BLaER1 treated with 17β-estradiol and CSF1 and Interleukin-3, amounts not matched to agents 10 nM and 100 nM (cell line): ENCODE measurements at regions not wholly inside any gene's neighbourhood (a gene's known extent, or its start where the extent isn't known, plus 50 kb on each side); places are given as distances from the start of the nearest gene placed in this dataset.

Source experiments
- H3K27ac ChIP-seq, 11 experiments: shearing (Covaris generic); formaldehyde crosslinking; 2 replicates each; pipeline ENCODE4 v1.8.1; 2022
- H3K27me3 ChIP-seq, 11 experiments: shearing (Covaris generic); formaldehyde crosslinking; 2 replicates each; pipeline ENCODE4 v1.8.1; 2022
- H3K36me3 ChIP-seq, 11 experiments: shearing (Covaris generic); formaldehyde crosslinking; 2 replicates each; pipeline ENCODE4 v1.8.1; 2022
- H3K4me1 ChIP-seq, 10 experiments: shearing (Covaris generic); formaldehyde crosslinking; 2 replicates each; pipeline ENCODE4 v1.8.1; 2022
- H3K4me2 ChIP-seq, 11 experiments: shearing (Covaris generic); formaldehyde crosslinking; 2 replicates each; pipeline ENCODE4 v1.8.1; 2022
- H3K4me3 ChIP-seq, 10 experiments: shearing (Covaris generic); formaldehyde crosslinking; 2 replicates each; pipeline ENCODE4 v1.8.1; 2022
- H3K9ac ChIP-seq, 11 experiments: shearing (Covaris generic); formaldehyde crosslinking; 2 replicates each; pipeline ENCODE4 v1.8.1; 2022
- H3K9me3 ChIP-seq, 11 experiments: shearing (Covaris generic); formaldehyde crosslinking; replicated peaks in 1 of 11; 2 replicates each; pipeline ENCODE4 v1.8.1; 2022
- H4K20me1 ChIP-seq, 11 experiments: shearing (Covaris generic); formaldehyde crosslinking; 2 replicates each; pipeline ENCODE4 v1.8.1; 2022
- Cebpa-rat ChIP-seq, 11 experiments: shearing (Covaris generic); IDR thresholded peaks; 2 replicates each; pipeline ENCODE4 v1.8.1; 2022

- Histone ChIP-seq H3K36me3 (no peaks in the 10 kb centered on the region), H3K4me3 (no peak overlapping the region), H3K27me3 (no peaks in the 10 kb centered on the region), H3K27ac (no peak overlapping the region), H3K4me1 (no peaks in the 10 kb centered on the region), H4K20me1 (no peaks in the 10 kb centered on the region), H3K9me3 (no peaks in the 10 kb centered on the region), H3K4me2 (no peak overlapping the region), H3K9ac (no peak overlapping the region)
- no peak for TF ChIP-seq Cebpa-rat (IDR thresholded peaks at IDR 0.05)
Observed at GRCh38 chr13:91025442-91025841, 322.0 kb upstream of the MIR17HG start.

- H3K27ac ChIP-seq, result no peak overlapping the region
- no peaks in the 10 kb centered on the region for H3K36me3 ChIP-seq
- H3K9me3 ChIP-seq, result no peaks in the 10 kb centered on the region
- H3K9ac ChIP-seq, result no peak overlapping the region
- H3K27me3 ChIP-seq, result no peaks in the 10 kb centered on the region
- H3K4me2 ChIP-seq, result no peak overlapping the region
- TF ChIP-seq Cebpa-rat (IDR thresholded peaks at IDR 0.05), result no peak
- H3K4me3 ChIP-seq, result no peak overlapping the region
- no peaks in the 10 kb centered on the region for H3K4me1 ChIP-seq
- H4K20me1 ChIP-seq, result no peaks in the 10 kb centered on the region
Observed at GRCh38 chr13:91031508-91031907, 316.0 kb upstream of the MIR17HG start.

DNA sequence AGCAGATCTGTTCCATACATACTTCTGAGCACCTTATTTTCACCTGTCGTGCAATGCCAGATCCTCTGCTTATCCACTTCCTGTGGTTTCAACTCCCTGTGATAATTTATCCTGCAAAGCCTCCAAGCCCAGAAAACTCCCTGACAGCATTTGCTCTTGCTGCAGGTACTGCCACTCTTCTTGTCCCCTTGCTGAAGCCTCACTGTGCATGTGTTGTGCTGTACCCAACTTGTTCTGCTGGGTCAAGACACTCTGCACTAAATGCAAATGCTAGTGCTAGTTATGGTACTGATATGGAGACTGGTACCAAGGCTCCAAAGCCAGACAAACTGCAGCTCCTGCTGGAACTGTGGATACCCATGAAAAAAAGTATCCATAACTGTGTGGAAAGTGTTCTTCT lies 315.4 kb upstream of the MIR17HG start:
- Histone ChIP-seq H3K9ac (no peak overlapping the region), H3K4me2 (no peak overlapping the region), H3K4me3 (no peak overlapping the region), H3K27ac (no peak overlapping the region), H3K9me3 (no peaks in the 10 kb centered on the region), H3K27me3 (no peaks in the 10 kb centered on the region), H3K4me1 (no peaks in the 10 kb centered on the region), H3K36me3 (no peaks in the 10 kb centered on the region), H4K20me1 (no peaks in the 10 kb centered on the region)
- no peak for TF ChIP-seq Cebpa-rat (IDR thresholded peaks at IDR 0.05)

- Histone ChIP-seq H3K36me3 (no peaks in the 10 kb centered on the region), H3K27ac (no peak overlapping the region), H3K9me3 (no peaks in the 10 kb centered on the region), H3K27me3 (no peaks in the 10 kb centered on the region), H3K4me1 (no peaks in the 10 kb centered on the region), H3K9ac (no peak overlapping the region), H4K20me1 (no peaks in the 10 kb centered on the region), H3K4me2 (no peak overlapping the region), H3K4me3 (no peak overlapping the region)
- no peak for TF ChIP-seq Cebpa-rat (IDR thresholded peaks at IDR 0.05)
Observed at GRCh38 chr13:91036886-91037285, 310.6 kb upstream of the MIR17HG start.

DNA sequence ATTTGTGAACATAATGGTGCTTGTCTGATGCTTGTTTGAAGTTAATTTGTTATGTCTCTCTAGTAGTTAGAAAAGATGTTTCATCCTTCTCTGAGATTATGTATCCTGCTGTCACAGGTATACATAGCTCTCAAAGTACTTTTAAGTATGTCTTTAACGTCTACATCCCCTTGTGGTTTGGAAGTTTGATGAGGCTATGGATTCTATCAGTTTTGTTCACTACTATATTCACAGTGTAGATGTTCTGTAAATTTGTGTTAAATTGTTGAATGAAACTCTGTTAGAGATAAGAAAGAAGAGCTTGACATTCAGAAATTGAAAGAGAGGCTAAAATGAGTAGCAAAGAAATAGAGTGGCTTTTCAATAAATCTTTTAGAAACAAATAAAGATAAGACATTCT lies 304.6 kb upstream of the MIR17HG start:
- H3K4me2 ChIP-seq, result no peak overlapping the region
- H3K4me3 ChIP-seq, result no peak overlapping the region
- H3K4me1 ChIP-seq, result no peaks in the 10 kb centered on the region
- TF ChIP-seq Cebpa-rat (IDR thresholded peaks at IDR 0.05), result no peak
- no peaks in the 10 kb centered on the region for H3K9me3 ChIP-seq
- H3K27ac ChIP-seq, result no peak overlapping the region
- H3K9ac ChIP-seq, result no peak overlapping the region
- H4K20me1 ChIP-seq, result no peaks in the 10 kb centered on the region
- no peaks in the 10 kb centered on the region for H3K27me3 ChIP-seq
- no peaks in the 10 kb centered on the region for H3K36me3 ChIP-seq

DNA sequence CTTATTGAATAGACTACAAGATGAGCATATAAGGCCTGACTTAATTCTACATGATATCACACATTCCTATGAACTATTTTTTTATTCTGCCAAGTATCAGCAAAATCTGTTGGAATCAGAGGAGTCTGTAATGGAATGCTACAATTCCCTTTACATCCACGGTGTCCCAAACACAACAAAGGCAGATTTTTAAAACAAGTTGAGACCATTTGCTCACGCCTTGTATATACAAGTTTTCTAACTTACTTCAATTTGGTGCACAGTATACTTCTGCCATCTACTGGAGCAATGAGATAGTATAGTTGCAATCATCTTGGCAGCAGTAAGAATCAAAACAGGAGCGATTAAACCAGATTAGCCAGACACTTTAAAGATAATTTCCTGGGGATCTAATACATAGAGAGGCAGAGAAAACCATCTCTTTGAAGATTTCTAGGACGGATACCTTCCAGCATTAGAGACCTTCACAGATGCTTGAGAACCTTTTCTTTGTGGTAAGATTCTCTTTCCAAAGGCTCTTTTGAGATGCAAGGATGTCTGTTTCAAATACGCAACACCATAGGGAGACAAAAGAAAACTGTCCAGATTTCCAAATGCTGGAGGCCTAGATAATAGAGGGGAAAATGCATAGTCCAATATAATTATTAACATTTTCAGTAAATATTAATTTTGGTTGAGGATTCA lies 302.0 kb upstream of the MIR17HG start:
- no peaks in the 10 kb centered on the region for H3K9me3 ChIP-seq
- H3K4me1 ChIP-seq, result no peaks in the 10 kb centered on the region
- no peak overlapping the region for H3K27ac ChIP-seq
- no peak overlapping the region for H3K9ac ChIP-seq
- no peak overlapping the region for H3K4me3 ChIP-seq
- TF ChIP-seq Cebpa-rat (IDR thresholded peaks at IDR 0.05), result no peak
- no peak overlapping the region for H3K4me2 ChIP-seq
- no peaks in the 10 kb centered on the region for H3K36me3 ChIP-seq
- no peaks in the 10 kb centered on the region for H4K20me1 ChIP-seq
- H3K27me3 ChIP-seq, result no peaks in the 10 kb centered on the region

DNA sequence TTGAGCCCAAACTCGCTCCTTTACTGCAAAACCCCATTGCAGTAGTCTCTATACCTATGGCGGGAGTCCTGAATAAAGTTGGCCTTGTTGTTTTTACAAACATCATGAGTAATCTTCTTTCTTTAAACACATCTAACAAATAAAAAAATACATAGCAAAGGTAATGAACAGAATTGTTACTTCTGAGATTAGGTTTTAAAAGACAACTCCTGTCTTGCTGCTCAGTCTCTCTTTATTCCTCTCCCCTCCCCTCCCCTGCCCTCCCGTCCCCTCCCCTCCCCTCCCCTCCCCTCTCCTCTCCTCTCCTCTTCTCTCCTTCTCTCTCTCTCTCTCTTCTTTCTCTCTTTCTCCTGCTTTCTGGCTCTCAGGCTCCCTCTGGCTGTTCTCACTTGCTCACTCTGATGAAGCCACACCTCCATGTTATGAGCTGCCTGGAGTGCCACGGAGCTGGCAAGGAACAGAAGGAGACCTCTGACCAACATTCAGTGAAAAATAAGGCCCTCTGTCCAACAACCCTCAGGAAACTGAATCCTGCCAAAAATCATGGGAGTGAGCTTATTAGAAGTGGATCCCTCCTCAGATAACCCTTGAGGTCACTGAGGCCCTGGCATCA lies 300.7 kb upstream of the MIR17HG start:
- Histone ChIP-seq H3K9me3 (no peaks in the 10 kb centered on the region), H3K4me3 (no peak overlapping the region), H4K20me1 (no peaks in the 10 kb centered on the region), H3K9ac (no peak overlapping the region), H3K4me2 (no peak overlapping the region), H3K27ac (no peak overlapping the region), H3K36me3 (no peaks in the 10 kb centered on the region), H3K27me3 (no peaks in the 10 kb centered on the region), H3K4me1 (no peaks in the 10 kb centered on the region)
- TF ChIP-seq Cebpa-rat (IDR thresholded peaks at IDR 0.05), result no peak

GRCh38 chr13:91050970-91051369 lies 296.5 kb upstream of the MIR17HG start:
- H3K9ac ChIP-seq, result no peak overlapping the region
- H3K27me3 ChIP-seq, result no peaks in the 10 kb centered on the region
- peaks cover 0 to 4% (median 0%) of the 10 kb centered on the region in 10 experiments; a peak in 3 of 20 replicates for H3K4me1 ChIP-seq
- TF ChIP-seq Cebpa-rat (IDR thresholded peaks at IDR 0.05), result no peak
- no peaks in the 10 kb centered on the region for H3K9me3 ChIP-seq
- no peak overlapping the region for H3K4me3 ChIP-seq
- no peak overlapping the region for H3K27ac ChIP-seq
- no peak overlapping the region for H3K4me2 ChIP-seq
- no peaks in the 10 kb centered on the region for H4K20me1 ChIP-seq
- no peaks in the 10 kb centered on the region for H3K36me3 ChIP-seq

- TF ChIP-seq Cebpa-rat (IDR thresholded peaks at IDR 0.05), result no peak
- H3K27me3 ChIP-seq, result no peaks in the 10 kb centered on the region
- H3K27ac ChIP-seq, result no peak overlapping the region
- H4K20me1 ChIP-seq, result no peaks in the 10 kb centered on the region
- no peak overlapping the region for H3K4me3 ChIP-seq
- no peaks in the 10 kb centered on the region for H3K9me3 ChIP-seq
- H3K4me2 ChIP-seq, result no peak overlapping the region
- peaks cover 0 to 16% (median 0%) of the 10 kb centered on the region in 10 experiments; a peak in 3 of 20 replicates for H3K4me1 ChIP-seq
- no peak overlapping the region for H3K9ac ChIP-seq
- no peaks in the 10 kb centered on the region for H3K36me3 ChIP-seq
Observed at GRCh38 chr13:91052876-91053275, 294.6 kb upstream of the MIR17HG start.
